NK-92 treated with Interleukin-12 subunit alpha and Interleukin-12 subunit beta, amount 100 ng/mL, for 24 hours (cell line): ENCODE measurements at regions not wholly inside any gene's neighbourhood (a gene's known extent, or its start where the extent isn't known, plus 50 kb on each side); places are given as distances from the start of the nearest gene placed in this dataset.
"Not testable (repeated sequence)": the region's sequence is repeated elsewhere in the genome, so short reads cannot be mapped to it uniquely, and the experiment has no call there.

Experiments
- DNase-seq: peaks from one replicate; lab custom pipeline; 2025; lab: John Stamatoyannopoulos, UW

- DNase-seq = no peak
These were observed 179.5 kb upstream of the ID2 start for GRCh38 chr2:8502316-8502715.

GRCh38 chr2:8505311-8505920, 176.4 kb upstream of the ID2 start:
- no peak for DNase-seq

- DNase-seq = no peak
These were observed 175.1 kb upstream of the ID2 start for GRCh38 chr2:8506746-8507145.

GRCh38 chr2:8508766-8509165, 173.1 kb upstream of the ID2 start:
- DNase-seq = no peak

GRCh38 chr2:8509621-8510020, 172.2 kb upstream of the ID2 start:
- no peak for DNase-seq

GRCh38 chr2:8510055-8510454, 171.8 kb upstream of the ID2 start:
- DNase-seq = not testable (repeated sequence)

GRCh38 chr2:8510519-8510918, 171.3 kb upstream of the ID2 start:
- no peak for DNase-seq

GRCh38 chr2:8511868-8512612, 169.8 kb upstream of the ID2 start:
- DNase-seq = peak; percentile 29

GRCh38 chr2:8513601-8514273, 168.1 kb upstream of the ID2 start:
- no peak for DNase-seq

GRCh38 chr2:8514274-8514662, 167.6 kb upstream of the ID2 start:
- no peak for DNase-seq

- DNase-seq = peak; percentile 64
These were observed 166.8 kb upstream of the ID2 start for GRCh38 chr2:8514796-8515758.

GRCh38 chr2:8515864-8516533, 165.9 kb upstream of the ID2 start:
- no peak for DNase-seq

GRCh38 chr2:8517850-8518498, 163.9 kb upstream of the ID2 start:
- DNase-seq = no peak

- no peak for DNase-seq
These were observed 162.7 kb upstream of the ID2 start for GRCh38 chr2:8518979-8519668.

GRCh38 chr2:8520791-8521344, 161.0 kb upstream of the ID2 start:
- DNase-seq = peak; percentile 42

GRCh38 chr2:8522687-8523086, 159.2 kb upstream of the ID2 start:
- DNase-seq = peak; percentile 58

- no peak for DNase-seq
These were observed 157.5 kb upstream of the ID2 start for GRCh38 chr2:8524388-8524787.

GRCh38 chr2:8524823-8525222, 157.0 kb upstream of the ID2 start:
- no peak for DNase-seq

GRCh38 chr2:8525236-8525581, 156.6 kb upstream of the ID2 start:
- DNase-seq = no peak
